Stimulated activated CD4-positive, alpha-beta T cell treated with anti-CD3 and anti-CD28 coated beads, Interleukin-15, amount 100 ng/mL, for 24 hours (primary cell): ENCODE measurements at regions not wholly inside any gene's neighbourhood (a gene's known extent, or its start where the extent isn't known, plus 50 kb on each side); places are given as distances from the start of the nearest gene placed in this dataset.
A peak's percentile ranks its signal among the peaks of the same experiment; 100 is the strongest.

Source experiments
- DNase-seq: peaks from one replicate; pipeline ENCODE4 v3.0.0-alpha.2; 2020

DNA sequence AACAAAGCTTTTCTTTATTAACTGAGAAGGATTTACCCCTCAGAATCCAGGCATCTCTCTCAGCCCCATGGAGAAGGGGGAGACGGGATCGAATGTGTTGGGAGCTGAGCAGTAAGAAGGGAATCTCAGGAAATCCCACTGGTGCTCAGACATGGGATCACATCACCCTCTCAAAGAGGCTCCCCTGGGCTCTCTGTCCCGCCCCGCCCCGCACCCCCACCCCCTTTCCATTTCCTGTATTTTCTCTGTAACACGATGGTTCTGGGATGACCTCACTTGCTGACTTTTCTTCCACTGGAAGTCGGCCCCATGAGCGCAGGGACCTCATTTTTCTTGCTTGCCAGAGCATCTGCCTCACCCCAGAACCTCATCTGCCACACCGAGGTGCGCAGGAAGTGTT, 96.7 kb upstream of the SLC22A11 start:
- no peak for DNase-seq

DNA sequence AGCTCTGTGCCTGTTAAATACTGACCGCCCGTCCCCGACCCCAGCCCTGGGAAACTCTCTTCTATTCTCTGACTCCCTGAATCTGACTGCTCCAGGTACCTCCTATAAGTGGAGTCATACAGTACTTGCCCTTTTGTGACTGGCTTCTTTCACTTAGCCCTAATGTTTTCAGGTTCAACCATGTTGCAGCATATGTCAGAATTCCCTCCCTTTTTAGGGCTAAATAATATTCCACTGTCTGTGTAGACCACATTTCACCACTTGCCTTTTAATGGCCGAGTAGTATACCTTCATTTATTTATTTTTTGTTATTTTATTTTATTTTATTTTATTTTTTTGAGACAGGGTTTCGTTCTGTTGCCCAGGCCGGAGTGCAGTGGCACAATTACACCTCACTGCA, 96.1 kb upstream of the SLC22A11 start:
- no peak for DNase-seq

DNA sequence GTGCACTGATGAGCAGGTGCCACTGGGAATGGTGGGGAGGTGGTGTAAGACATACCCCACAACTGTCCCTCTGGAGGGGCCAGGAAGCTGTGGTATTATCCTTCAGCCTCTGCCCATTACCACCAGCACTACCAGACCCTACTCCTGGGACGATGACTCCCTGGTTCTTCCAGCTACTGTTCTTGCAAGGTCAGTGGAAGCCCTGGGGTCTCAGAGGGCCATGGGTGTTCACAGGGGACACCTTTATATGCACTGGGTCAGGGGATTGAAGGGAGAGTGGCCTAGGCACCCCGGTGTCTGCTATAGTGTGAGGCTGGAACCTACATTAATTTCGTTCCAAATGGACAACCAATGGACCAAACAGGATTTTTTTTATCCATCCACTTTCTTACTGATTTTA, 94.7 kb upstream of the SLC22A11 start:
- DNase-seq, result no peak

GRCh38 chr11:64466115-64466718, 89.5 kb upstream of the SLC22A11 start:
- no peak for DNase-seq

DNA sequence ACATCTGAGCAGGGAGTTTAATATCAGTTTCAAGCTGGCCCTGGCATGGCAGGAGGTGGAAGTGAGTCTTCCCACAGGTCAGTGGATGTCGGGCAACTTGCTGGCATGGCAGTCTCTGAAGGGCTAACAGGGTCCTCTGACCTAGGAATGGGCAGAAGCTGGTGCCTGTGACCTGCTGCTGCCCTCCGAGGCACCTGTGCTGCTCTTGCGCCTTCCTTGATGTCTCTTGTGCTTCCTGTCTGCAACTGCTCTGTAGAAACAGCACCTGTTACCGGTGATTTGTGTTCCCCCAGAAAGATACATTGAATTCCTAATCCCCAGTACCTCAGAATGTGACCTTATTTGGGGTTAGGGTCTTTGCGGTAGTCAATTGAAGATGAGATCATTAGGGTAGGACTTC, 86.5 kb upstream of the SLC22A11 start:
- DNase-seq, result no peak

- no peak for DNase-seq
These were observed 82.9 kb upstream of the SLC22A11 start for GRCh38 chr11:64472593-64473455.

DNA sequence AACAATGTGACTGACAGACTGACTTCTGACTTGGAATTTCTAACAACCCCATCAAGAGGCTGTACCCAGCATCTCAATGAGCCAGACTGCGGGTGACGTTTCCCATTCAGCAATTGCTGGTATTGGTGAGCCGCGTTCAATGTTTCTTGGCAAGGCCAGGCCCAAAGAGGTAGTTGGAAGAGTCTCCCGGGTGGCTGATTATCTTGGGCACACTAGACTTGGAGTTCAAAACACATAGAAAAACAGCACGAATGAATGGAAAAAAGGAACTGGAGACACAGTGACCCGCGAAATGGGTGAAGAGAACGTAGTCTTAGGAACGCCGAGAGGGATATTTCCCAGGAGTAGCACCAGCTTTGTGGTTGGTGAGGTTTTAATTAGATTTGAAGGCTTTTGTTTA, 81.1 kb upstream of the SLC22A11 start:
- DNase-seq, result no peak

- DNase-seq, result no peak
These were observed 80.6 kb upstream of the SLC22A11 start for GRCh38 chr11:64475145-64475544.

GRCh38 chr11:64476881-64477280, 78.9 kb upstream of the SLC22A11 start:
- DNase-seq, result no peak

GRCh38 chr11:64477675-64478074, 78.1 kb upstream of the SLC22A11 start:
- no peak for DNase-seq

DNA sequence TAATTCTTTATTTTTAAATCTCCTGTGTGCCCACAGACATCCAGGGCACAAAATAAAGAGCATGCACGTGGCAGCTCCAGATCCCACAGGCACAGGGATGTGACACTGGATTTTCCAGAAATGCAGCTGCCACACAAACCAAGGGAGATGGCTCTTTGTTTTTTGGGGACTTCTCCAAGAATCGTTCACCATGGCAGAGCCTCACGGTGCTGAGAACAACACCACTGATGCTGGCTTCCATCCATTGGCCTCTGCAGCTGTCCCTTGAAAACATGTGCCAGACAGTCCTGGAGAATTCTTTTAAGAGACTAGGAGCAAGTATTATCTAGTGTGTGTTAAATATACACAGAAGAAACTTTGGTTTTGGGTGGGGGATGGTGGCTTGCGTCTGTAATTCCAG, 73.2 kb upstream of the SLC22A11 start:
- no peak for DNase-seq

- DNase-seq, result no peak
These were observed 71.3 kb upstream of the SLC22A11 start for GRCh38 chr11:64484191-64485022.

DNA sequence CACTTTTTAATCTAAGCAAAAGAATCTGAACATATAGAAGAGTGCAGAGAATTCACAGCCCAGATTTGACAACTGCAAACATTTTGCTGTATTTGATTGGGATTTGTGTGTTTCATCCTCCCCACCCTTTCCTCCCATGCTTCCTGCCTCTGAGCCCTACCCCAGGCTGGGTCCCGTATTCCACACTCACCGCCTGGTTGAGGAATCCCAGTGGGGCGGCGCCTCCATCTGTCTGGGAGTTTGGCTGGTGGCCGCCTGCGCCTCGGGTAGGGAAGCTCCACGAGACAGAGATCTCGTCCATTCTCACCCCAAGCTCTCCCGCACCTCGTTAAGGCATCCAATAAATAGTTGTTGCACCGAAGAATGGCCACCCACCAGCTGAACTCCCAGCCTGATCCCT, 70.7 kb upstream of the SLC22A11 start:
- DNase-seq, result no peak

GRCh38 chr11:64489831-64490441, 65.8 kb upstream of the SLC22A11 start:
- DNase-seq, result peak; percentile 72

GRCh38 chr11:64490562-64491216, 65.1 kb upstream of the SLC22A11 start:
- DNase-seq, result peak; percentile 8

GRCh38 chr11:64492561-64492960, 63.2 kb upstream of the SLC22A11 start:
- DNase-seq, result no peak

DNA sequence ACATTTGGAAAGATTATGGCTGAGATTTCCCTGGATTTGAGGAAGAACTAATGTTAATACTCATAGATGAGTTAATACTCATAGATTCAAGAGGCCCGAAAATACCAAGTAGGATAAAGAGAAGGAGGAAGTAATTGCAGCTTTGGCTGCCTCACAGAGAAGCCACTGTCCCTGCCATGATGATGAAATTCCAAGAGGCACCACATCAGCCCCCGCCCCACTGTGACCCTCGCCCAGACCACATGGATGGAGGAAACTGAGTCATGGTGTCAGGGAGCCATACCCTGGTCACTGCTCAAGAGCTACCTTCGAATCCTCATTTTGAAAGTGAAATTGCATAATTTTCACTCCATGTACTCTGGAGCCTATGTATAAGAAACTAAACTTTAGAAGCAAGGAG, 57.6 kb upstream of the SLC22A11 start:
- no peak for DNase-seq

GRCh38 chr11:64499261-64500004, 56.3 kb upstream of the SLC22A11 start:
- DNase-seq, result no peak

DNA sequence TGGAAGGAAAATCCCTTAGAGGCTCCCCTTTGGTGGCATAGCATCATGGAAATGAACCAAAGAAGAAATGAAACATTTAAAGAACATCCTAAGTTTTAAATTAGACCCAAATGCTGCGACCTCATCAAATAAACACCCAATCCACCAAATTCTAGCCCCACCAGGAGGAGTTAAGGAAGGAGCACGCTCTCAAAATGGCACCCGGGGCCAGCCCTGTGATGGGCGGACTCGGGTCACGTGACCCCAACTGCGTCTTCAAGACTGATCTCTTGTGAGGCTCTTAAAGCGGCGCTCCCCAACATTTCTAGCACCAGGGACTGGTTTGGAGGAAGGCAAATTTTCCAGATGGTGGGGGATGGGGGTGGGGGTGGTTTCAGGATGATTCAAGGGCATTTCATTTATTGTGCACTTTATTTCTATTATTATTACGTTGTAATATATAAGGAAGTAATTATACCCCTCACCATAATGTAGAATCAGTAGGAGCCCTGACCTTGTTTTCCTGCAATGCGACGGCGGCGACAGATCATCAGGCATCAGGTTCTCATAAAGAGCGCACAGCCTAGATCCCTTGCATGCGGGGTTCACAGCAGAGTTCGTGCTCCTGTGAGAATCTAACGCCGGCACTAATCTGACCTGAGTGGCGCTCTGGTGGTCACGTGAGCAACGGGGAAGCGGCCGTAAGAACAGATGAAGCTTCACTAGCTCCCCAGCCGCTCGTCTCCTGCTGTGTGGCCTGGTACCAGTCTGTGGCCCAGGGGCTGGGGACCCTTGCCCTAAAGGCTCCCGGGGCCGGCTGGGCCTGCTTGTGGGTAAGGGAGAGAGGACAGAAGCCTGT, 55.3 kb upstream of the SLC22A11 start:
- DNase-seq, result no peak

DNA sequence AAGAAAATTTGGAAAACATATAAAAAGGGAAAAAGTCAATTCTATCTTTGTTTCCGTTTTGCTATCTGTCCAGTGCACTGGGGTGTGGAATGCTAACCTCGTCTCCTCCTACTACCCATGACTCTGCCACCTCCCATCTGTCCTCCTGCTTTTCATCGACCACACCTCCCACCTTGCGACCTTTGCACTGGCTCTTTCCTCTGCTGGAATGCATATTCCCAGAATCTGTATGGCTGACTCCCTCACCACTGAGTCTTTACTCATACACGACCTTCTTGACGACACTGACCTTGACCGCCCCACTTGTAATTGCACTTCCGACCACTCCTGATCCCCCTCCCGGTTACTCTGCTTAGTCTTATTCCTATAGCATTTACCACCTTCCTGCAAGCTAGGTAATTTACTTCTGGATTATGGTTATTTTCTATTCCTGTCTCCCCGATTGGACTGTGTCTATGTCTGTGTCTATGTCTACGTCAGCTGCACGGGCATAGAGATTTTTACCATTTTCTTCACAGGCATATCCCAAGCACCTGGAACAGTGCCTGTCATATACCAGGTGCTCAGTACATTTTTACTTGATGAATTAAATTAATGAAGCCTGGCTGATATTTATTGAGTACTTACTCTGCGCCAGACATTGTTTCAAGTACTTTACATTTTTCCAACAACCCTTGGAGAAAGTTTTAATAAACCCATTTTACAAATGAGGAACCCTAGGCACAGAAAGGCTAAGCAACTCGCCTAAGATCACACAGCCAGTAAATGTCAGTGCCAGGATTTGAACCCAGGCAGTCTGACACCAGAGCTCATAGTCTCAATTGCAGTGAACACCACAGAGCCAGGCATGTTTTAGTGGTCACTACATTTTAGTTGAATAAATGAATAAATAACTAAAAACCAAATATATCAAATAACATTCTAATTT, 54.0 kb upstream of the SLC22A11 start:
- no peak for DNase-seq
